HEK293 (cell line): ENCODE measurements at regions not wholly inside any gene's neighbourhood (a gene's known extent, or its start where the extent isn't known, plus 50 kb on each side); places are given as distances from the start of the nearest gene placed in this dataset.

ENCODE experiments used
- GLI4 ChIP-seq: fragments of 450-650 bp; formaldehyde crosslinking; IDR thresholded peaks from 2 replicates; pipeline ENCODE4 v1.5.1; 2016; ENCODE audit warnings: missing biosample characterization, missing genetic modification characterization
- KLF10 ChIP-seq: fragments of 450-650 bp; IDR thresholded peaks from 2 replicates; pipeline ENCODE4 v1.5.1; 2018; ENCODE audit warnings: missing biosample characterization, mild to moderate bottlenecking, missing genetic modification characterization
- ZFHX2 ChIP-seq: fragments of 450-650 bp; formaldehyde crosslinking; conservative IDR thresholded peaks from 2 replicates; pipeline ENCODE4 v1.5.1; 2016; ENCODE audit warnings: missing biosample characterization, missing genetic modification characterization
- ZFP37 ChIP-seq: fragments of 450-650 bp; formaldehyde crosslinking; IDR thresholded peaks from 2 replicates; pipeline ENCODE4 v1.5.1; 2016; ENCODE audit warnings: missing biosample characterization, missing genetic modification characterization
- ZNF112 ChIP-seq: fragments of 450-650 bp; formaldehyde crosslinking; IDR thresholded peaks from 2 replicates; pipeline ENCODE4 v1.5.0; 2017; ENCODE audit warnings: missing biosample characterization, missing genetic modification characterization
- ZNF146 ChIP-seq: fragments of 450-650 bp; formaldehyde crosslinking; IDR thresholded peaks from 2 replicates; pipeline ENCODE4 v1.5.1; 2016; ENCODE audit warnings: missing biosample characterization, missing genetic modification characterization
- ZNF175 ChIP-seq: fragments of 450-650 bp; formaldehyde crosslinking; IDR thresholded peaks from 2 replicates; pipeline ENCODE4 v1.5.1; 2016; ENCODE audit warnings: missing biosample characterization, missing genetic modification characterization
- ZNF19 ChIP-seq: fragments of 450-650 bp; formaldehyde crosslinking; IDR thresholded peaks from 2 replicates; pipeline ENCODE4; 2016; ENCODE audit warnings: missing biosample characterization, missing genetic modification characterization, low read depth
- ZNF266 ChIP-seq: fragments of 450-650 bp; formaldehyde crosslinking; IDR thresholded peaks from 2 replicates; pipeline ENCODE4 v1.5.1; 2016; ENCODE audit warnings: missing biosample characterization, missing genetic modification characterization, low read depth
- ZNF354C ChIP-seq: fragments of 450-650 bp; formaldehyde crosslinking; IDR thresholded peaks from 2 replicates; pipeline ENCODE4 v1.5.1; 2016; ENCODE audit warnings: missing biosample characterization, missing genetic modification characterization, low read depth, borderline replicate concordance
- ZNF366 ChIP-seq: fragments of 450-650 bp; formaldehyde crosslinking; conservative IDR thresholded peaks from 2 replicates; pipeline ENCODE4 v1.5.1; 2016; ENCODE audit warnings: missing biosample characterization, missing genetic modification characterization
- ZNF510 ChIP-seq: fragments of 450-650 bp; formaldehyde crosslinking; IDR thresholded peaks from 2 replicates; pipeline ENCODE4 v1.5.1; 2018; ENCODE audit warnings: mild to moderate bottlenecking, missing genetic modification characterization, missing biosample characterization; ENCODE audit not compliant: insufficient replicate concordance
- ZNF544 ChIP-seq: fragments of 450-650 bp; formaldehyde crosslinking; IDR thresholded peaks from 2 replicates; pipeline ENCODE4 v1.5.0; 2017; ENCODE audit warnings: missing biosample characterization, missing genetic modification characterization
- ZNF560 ChIP-seq: fragments of 450-650 bp; formaldehyde crosslinking; IDR thresholded peaks from 2 replicates; pipeline ENCODE4 v1.5.1; 2017; ENCODE audit warnings: missing biosample characterization, missing genetic modification characterization, borderline replicate concordance
- ZNF629 ChIP-seq: fragments of 450-650 bp; formaldehyde crosslinking; IDR thresholded peaks from 2 replicates; pipeline ENCODE4 v1.5.1; 2017; ENCODE audit warnings: missing biosample characterization, missing genetic modification characterization
- ZNF664 ChIP-seq: fragments of 450-650 bp; formaldehyde crosslinking; IDR thresholded peaks from 2 replicates; pipeline ENCODE4 v1.5.1; 2016; ENCODE audit warnings: missing biosample characterization, missing genetic modification characterization
- ZNF670 ChIP-seq: fragments of 450-650 bp; formaldehyde crosslinking; IDR thresholded peaks from 2 replicates; pipeline ENCODE4 v1.5.1; 2016; ENCODE audit warnings: missing biosample characterization, missing genetic modification characterization, low read depth
- ZNF707 ChIP-seq: fragments of 450-650 bp; formaldehyde crosslinking; IDR thresholded peaks from 2 replicates; pipeline ENCODE4 v1.5.1; 2016; ENCODE audit warnings: missing biosample characterization, missing genetic modification characterization
- ZNF791 ChIP-seq: fragments of 450-650 bp; formaldehyde crosslinking; IDR thresholded peaks from 2 replicates; pipeline ENCODE4 v1.5.1; 2016; ENCODE audit warnings: missing biosample characterization, missing genetic modification characterization
- ZNF830 ChIP-seq: fragments of 450-650 bp; IDR thresholded peaks from 2 replicates; pipeline ENCODE4 v1.5.0; 2018; ENCODE audit warnings: missing biosample characterization, missing genetic modification characterization, low read depth, mild to moderate bottlenecking, moderate library complexity
- TF ChIP-seq, protein P1 (sequence below): fragments of 450-650 bp; formaldehyde crosslinking; IDR thresholded peaks from 2 replicates; pipeline ENCODE4 v1.5.1; 2016; ENCODE audit warnings: missing biosample characterization, missing genetic modification characterization
- TF ChIP-seq, protein P2 (sequence below): fragments of 450-650 bp; formaldehyde crosslinking; optimal IDR thresholded peaks from 2 replicates; pipeline ENCODE3; 2016; ENCODE audit warnings: missing biosample characterization, mild to moderate bottlenecking, missing genetic modification characterization
- TF ChIP-seq, protein P3 (sequence below): fragments of 450-650 bp; formaldehyde crosslinking; IDR thresholded peaks from 2 replicates; pipeline ENCODE4 v1.5.1; 2016; ENCODE audit warnings: missing biosample characterization, missing genetic modification characterization
- TF ChIP-seq, protein P4 (sequence below): fragments of 450-650 bp; formaldehyde crosslinking; conservative IDR thresholded peaks from 2 replicates; pipeline ENCODE4 v1.5.1; 2016; ENCODE audit warnings: low read depth, missing biosample characterization, missing genetic modification characterization
- TF ChIP-seq, protein P5 (sequence below): fragments of 450-650 bp; formaldehyde crosslinking; IDR thresholded peaks from 2 replicates; pipeline ENCODE4 v1.5.1; 2016; ENCODE audit warnings: missing biosample characterization, missing genetic modification characterization
- TF ChIP-seq, protein P6 (sequence below): fragments of 450-650 bp; formaldehyde crosslinking; IDR thresholded peaks from 2 replicates; pipeline ENCODE4 v1.5.1; 2016; ENCODE audit warnings: missing biosample characterization, missing genetic modification characterization

DNA sequence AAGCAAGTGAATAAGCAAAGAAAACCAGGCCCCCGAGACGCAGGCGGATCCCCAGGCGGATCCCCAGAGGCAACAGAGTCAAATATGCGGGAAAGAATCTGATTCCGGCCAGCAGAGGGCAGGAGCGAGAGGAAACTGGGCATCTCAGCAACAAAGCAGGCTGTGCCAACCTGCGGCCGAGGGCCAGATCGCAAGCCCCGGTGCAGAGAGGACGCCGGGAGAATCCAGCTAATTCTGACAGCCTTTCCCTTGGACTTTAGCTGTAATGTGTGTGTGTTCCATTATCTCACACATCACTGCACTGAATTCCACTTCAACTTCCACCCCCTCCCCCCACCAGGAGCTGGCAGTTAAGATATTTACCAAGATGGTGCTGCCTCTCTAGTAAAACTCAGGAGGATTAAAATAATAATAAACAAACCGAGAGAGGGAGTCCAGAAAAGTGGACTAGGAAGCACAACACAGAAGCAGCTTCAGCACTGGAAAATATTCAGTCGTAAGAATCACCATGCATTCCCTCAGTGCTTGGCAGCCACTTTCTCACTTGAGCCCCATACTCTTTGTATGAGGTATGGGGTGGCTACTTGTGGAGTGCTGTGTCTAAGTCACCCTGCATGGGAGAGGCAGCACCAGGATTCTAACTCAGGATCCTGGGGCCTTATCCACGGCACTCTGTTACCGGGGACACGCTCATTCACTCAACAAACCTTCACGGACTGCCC lies 66.2 kb upstream of the SNX9 start (continued):
- no peak for TF ChIP-seq GLI4 (tag by site-specific recombination)
- no peak for TF ChIP-seq KLF10 (tag by site-specific recombination)
- TF ChIP-seq, protein P1, sequence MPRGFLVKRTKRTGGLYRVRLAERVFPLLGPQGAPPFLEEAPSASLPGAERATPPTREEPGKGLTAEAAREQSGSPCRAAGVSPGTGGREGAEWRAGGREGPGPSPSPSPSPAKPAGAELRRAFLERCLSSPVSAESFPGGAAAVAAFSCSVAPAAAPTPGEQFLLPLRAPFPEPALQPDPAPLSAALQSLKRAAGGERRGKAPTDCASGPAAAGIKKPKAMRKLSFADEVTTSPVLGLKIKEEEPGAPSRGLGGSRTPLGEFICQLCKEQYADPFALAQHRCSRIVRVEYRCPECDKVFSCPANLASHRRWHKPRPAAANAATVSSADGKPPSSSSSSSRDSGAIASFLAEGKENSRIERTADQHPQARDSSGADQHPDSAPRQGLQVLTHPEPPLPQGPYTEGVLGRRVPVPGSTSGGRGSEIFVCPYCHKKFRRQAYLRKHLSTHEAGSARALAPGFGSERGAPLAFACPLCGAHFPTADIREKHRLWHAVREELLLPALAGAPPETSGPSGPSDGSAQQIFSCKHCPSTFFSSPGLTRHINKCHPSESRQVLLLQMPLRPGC, result no peak
- no peak for TF ChIP-seq ZNF510 (tag by site-specific recombination)
- no peak for TF ChIP-seq ZFP37 (tag by site-specific recombination)
- TF ChIP-seq ZNF112 (tag by site-specific recombination), result no peak
- no peak for TF ChIP-seq ZNF175 (tag by site-specific recombination)
- TF ChIP-seq, protein P2, sequence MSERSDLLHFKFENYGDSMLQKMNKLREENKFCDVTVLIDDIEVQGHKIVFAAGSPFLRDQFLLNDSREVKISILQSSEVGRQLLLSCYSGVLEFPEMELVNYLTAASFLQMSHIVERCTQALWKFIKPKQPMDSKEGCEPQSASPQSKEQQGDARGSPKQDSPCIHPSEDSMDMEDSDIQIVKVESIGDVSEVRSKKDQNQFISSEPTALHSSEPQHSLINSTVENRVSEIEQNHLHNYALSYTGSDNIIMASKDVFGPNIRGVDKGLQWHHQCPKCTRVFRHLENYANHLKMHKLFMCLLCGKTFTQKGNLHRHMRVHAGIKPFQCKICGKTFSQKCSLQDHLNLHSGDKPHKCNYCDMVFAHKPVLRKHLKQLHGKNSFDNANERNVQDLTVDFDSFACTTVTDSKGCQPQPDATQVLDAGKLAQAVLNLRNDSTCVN, result no peak
- TF ChIP-seq ZNF629 (tag by site-specific recombination), result no peak
- no peak for TF ChIP-seq ZNF707 (tag by site-specific recombination)
- TF ChIP-seq ZNF670, result no peak
- TF ChIP-seq, protein P3, sequence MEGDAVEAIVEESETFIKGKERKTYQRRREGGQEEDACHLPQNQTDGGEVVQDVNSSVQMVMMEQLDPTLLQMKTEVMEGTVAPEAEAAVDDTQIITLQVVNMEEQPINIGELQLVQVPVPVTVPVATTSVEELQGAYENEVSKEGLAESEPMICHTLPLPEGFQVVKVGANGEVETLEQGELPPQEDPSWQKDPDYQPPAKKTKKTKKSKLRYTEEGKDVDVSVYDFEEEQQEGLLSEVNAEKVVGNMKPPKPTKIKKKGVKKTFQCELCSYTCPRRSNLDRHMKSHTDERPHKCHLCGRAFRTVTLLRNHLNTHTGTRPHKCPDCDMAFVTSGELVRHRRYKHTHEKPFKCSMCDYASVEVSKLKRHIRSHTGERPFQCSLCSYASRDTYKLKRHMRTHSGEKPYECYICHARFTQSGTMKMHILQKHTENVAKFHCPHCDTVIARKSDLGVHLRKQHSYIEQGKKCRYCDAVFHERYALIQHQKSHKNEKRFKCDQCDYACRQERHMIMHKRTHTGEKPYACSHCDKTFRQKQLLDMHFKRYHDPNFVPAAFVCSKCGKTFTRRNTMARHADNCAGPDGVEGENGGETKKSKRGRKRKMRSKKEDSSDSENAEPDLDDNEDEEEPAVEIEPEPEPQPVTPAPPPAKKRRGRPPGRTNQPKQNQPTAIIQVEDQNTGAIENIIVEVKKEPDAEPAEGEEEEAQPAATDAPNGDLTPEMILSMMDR (tag by site-specific recombination), result peak; percentile 93
- TF ChIP-seq, protein P4, sequence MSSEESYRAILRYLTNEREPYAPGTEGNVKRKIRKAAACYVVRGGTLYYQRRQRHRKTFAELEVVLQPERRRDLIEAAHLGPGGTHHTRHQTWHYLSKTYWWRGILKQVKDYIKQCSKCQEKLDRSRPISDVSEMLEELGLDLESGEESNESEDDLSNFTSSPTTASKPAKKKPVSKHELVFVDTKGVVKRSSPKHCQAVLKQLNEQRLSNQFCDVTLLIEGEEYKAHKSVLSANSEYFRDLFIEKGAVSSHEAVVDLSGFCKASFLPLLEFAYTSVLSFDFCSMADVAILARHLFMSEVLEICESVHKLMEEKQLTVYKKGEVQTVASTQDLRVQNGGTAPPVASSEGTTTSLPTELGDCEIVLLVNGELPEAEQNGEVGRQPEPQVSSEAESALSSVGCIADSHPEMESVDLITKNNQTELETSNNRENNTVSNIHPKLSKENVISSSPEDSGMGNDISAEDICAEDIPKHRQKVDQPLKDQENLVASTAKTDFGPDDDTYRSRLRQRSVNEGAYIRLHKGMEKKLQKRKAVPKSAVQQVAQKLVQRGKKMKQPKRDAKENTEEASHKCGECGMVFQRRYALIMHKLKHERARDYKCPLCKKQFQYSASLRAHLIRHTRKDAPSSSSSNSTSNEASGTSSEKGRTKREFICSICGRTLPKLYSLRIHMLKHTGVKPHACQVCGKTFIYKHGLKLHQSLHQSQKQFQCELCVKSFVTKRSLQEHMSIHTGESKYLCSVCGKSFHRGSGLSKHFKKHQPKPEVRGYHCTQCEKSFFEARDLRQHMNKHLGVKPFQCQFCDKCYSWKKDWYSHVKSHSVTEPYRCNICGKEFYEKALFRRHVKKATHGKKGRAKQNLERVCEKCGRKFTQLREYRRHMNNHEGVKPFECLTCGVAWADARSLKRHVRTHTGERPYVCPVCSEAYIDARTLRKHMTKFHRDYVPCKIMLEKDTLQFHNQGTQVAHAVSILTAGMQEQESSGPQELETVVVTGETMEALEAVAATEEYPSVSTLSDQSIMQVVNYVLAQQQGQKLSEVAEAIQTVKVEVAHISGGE (tag by site-specific recombination), result no peak
- no peak for TF ChIP-seq ZNF664 (tag by site-specific recombination)
- no peak for TF ChIP-seq ZNF146
- no peak for TF ChIP-seq ZNF266 (tag by site-specific recombination)
- TF ChIP-seq, protein P5, sequence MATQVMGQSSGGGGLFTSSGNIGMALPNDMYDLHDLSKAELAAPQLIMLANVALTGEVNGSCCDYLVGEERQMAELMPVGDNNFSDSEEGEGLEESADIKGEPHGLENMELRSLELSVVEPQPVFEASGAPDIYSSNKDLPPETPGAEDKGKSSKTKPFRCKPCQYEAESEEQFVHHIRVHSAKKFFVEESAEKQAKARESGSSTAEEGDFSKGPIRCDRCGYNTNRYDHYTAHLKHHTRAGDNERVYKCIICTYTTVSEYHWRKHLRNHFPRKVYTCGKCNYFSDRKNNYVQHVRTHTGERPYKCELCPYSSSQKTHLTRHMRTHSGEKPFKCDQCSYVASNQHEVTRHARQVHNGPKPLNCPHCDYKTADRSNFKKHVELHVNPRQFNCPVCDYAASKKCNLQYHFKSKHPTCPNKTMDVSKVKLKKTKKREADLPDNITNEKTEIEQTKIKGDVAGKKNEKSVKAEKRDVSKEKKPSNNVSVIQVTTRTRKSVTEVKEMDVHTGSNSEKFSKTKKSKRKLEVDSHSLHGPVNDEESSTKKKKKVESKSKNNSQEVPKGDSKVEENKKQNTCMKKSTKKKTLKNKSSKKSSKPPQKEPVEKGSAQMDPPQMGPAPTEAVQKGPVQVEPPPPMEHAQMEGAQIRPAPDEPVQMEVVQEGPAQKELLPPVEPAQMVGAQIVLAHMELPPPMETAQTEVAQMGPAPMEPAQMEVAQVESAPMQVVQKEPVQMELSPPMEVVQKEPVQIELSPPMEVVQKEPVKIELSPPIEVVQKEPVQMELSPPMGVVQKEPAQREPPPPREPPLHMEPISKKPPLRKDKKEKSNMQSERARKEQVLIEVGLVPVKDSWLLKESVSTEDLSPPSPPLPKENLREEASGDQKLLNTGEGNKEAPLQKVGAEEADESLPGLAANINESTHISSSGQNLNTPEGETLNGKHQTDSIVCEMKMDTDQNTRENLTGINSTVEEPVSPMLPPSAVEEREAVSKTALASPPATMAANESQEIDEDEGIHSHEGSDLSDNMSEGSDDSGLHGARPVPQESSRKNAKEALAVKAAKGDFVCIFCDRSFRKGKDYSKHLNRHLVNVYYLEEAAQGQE (tag by site-specific recombination), result no peak
- TF ChIP-seq ZNF544 (tag by site-specific recombination), result no peak
- no peak for TF ChIP-seq ZNF354C (tag by site-specific recombination)
- TF ChIP-seq ZNF560 (tag by site-specific recombination), result no peak
- TF ChIP-seq ZNF19, result no peak
- TF ChIP-seq ZFHX2 (tag by site-specific recombination), result no peak
- TF ChIP-seq, protein P6, sequence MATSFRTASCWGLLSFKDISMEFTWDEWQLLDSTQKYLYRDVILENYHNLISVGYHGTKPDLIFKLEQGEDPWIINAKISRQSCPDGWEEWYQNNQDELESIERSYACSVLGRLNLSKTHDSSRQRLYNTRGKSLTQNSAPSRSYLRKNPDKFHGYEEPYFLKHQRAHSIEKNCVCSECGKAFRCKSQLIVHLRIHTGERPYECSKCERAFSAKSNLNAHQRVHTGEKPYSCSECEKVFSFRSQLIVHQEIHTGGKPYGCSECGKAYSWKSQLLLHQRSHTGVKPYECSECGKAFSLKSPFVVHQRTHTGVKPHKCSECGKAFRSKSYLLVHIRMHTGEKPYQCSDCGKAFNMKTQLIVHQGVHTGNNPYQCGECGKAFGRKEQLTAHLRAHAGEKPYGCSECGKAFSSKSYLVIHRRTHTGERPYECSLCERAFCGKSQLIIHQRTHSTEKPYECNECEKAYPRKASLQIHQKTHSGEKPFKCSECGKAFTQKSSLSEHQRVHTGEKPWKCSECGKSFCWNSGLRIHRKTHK (tag by site-specific recombination), result no peak
- TF ChIP-seq ZNF830 (tag by site-specific recombination), result no peak
- TF ChIP-seq ZNF366 (tag by site-specific recombination), result no peak
- no peak for TF ChIP-seq ZNF791 (tag by site-specific recombination)
